Hematopoietic multipotent progenitor cell (in vitro differentiated cells): ENCODE measurements at regions not wholly inside any gene's neighbourhood (a gene's known extent, or its start where the extent isn't known, plus 50 kb on each side); places are given as distances from the start of the nearest gene placed in this dataset.

Experiments
- DNase-seq, 3 donors: peaks; one replicate each; pipeline ENCODE4 v3.0.0-alpha.2; 2011 to 2015; ENCODE audit warnings: low read depth in 2 of 3, low spot score in 2 of 3

DNA sequence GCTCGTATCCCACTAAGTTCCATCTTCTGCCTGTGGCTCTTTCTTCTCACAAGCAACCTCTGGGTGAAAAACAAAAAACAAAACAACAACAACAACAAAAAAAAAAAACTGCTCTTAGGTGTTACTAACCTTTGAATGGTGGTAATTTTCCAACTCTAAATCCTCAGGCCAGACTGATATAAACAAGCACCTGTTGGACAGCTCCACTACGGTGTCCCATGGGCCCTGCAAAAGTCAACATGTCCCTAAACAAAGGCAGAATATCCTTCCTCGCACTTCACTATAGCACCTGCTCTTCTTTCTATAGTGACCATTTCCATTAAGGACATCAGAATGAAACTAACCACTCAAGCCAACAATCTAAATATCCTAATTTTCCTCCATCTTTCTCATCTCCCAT is 54.6 kb upstream of the PARM1 start:
- DNase-seq = no peak

DNA sequence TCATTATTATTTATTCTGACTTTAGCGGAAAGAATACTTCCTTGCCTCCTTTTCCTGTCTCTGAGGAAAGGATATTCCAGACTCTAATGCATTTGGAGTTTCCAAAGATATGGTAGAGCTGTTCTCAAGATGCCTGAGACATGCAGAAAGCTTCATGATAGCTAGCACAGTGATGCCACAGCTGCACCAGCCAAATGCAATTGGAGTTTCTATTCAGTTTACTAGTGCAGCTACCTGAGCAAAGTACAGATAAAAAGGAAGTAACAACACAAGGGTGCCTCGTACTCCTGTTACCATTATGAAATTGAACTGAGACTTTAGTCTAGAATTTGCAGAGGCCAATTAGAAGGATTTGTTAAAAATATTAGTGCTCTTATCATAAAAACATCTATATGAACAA is 57.5 kb upstream of the PARM1 start:
- DNase-seq = no peak

DNA sequence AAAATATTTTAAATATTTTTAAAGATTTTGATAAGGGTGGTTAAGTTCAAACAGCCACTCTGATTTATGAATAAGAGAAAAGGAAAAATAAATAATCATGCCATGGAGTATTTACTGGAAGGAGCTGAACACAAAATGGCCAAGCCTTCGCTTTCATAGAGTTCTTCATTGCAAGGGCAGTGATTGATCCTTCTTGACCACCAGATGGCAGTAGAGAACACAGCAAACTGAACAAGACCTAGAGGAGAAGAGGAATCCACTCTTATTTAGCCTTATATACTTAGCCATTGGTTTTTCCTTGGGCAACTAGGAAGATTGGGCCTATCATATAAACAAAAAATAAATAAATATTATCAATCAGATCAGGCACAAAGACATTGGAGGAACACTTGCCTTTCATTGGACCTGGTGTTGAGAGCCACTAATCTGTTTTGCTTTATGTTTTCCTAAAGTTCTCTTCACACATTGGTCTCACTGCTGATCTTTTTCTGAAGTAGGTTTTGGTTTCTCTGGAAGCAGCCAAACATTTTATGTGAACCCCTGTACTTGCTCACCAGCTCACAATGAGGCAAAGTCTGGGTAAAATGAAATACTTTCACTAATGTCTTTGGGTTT is 58.1 kb upstream of the PARM1 start:
- peak; percentile 5 to 74 (median 57) for DNase-seq

- no peak for DNase-seq
Observed at GRCh38 chr4:74873545-74874301, 59.2 kb upstream of the PARM1 start.

DNA sequence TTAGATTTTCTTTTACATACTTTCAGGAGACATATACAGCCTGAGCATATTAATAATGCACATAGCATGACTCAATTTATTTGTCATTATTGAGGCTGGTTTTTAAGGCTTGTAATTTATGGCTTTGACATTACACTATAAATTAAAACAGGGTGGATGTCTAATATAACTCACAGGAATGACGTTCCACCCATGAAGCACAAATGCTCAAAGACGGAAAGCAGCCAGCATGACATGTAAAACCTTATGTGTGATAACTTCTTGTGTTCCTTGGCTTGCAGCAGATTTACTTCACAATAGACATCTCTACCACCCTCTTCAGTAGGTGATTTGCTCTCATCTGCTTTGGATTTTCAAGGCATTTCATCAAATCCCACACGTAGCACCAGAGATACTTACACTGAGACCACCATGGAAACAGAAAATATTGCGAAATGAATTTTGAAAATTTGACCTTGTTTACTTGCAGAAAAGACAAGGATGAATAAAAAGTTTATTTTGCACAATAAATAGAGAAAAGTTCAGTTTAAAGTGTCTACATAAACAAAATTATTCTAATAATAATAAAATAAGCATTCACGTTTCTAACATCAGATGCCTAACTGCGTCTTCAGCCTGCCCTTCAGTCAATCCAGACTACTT is 64.7 kb upstream of the BTC start:
- no peak for DNase-seq

DNA sequence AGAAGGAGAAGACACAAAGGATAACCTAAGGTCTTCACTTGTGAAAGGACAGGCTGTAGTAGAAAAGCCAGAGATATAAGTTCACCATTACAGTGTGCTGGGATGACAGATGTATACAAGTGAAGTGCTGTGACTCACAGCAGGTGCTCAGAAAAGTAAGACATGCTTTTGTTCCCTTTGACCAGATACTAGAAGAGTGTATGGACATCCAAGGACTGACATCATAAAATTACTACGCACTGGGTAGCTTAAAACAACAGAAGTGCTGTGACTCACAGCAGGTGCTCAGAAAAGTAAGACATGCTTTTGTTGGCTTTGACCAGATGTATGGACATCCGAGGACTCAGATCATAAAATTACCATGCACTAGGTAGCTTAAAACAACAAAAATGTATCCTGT is 61.6 kb upstream of the BTC start:
- no peak for DNase-seq

GRCh38 chr4:74848774-74849173 is 54.5 kb upstream of the BTC start:
- no peak for DNase-seq

DNA sequence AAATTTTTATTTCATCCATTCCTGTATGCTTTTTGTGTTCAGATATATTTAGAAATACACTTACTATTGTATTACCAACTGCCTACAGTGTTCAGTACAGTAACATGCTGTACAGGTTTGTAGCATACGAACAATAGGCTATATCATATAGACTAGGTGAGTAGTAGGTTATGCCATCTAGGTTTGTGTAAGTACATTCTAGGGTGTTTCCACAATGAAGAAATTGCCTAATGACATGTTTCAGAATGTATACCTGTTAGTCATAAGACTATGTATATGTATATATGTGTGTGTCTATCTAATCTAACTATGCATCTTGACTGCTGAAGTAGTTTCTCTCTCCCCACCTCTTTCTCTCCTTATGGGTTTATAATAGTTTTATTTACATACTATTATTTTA is 51.5 kb upstream of the BTC start:
- DNase-seq = no peak
